ENCODE measurements at regions not wholly inside any gene's neighbourhood (a gene's known extent, or its start where the extent isn't known, plus 50 kb on each side); places are given as distances from the start of the nearest gene placed in this dataset.
A peak's percentile ranks its signal among the peaks of the same experiment; 100 is the strongest.

- no peak overlapping the region for H3K4me3 ChIP-seq
- no peak overlapping the region for H3K27ac ChIP-seq
Measured at GRCh38 chr2:7878786-7879482, 802.9 kb upstream of the ID2 start.

GRCh38 chr2:7879483-7879835 is 802.4 kb upstream of the ID2 start:
- H3K27ac ChIP-seq: no peak overlapping the region

DNA sequence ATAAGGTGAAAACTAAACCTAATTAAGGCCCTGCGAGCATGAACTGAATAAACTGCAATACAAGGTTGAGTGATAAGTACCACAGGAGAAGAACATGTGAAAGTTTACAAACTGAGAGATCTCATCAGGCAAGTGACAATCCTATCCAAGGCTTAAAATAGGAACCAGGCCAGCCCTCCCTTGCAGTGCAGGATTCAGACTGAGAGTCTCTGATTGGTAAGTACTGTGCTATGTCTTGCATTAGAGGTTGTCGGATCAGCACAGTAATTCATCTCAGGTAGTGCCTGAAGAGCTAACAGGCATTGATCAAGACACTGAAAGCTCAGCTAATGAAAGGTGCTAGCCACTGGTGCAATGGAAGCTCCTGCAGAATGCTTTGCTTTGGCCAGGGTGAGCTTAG is 801.7 kb upstream of the ID2 start:
- Histone ChIP-seq H3K4me3 (no peak overlapping the region), H3K27ac (no peak overlapping the region)

More at GRCh38 chr2:7879483-7879835, 802.4 kb upstream of the ID2 start:
- no peak overlapping the region for H3K4me3 ChIP-seq

- Histone ChIP-seq H3K27ac (no peak overlapping the region), H3K4me3 (no peak overlapping the region)
Measured at GRCh38 chr2:7880566-7880965, 801.3 kb upstream of the ID2 start.

DNA sequence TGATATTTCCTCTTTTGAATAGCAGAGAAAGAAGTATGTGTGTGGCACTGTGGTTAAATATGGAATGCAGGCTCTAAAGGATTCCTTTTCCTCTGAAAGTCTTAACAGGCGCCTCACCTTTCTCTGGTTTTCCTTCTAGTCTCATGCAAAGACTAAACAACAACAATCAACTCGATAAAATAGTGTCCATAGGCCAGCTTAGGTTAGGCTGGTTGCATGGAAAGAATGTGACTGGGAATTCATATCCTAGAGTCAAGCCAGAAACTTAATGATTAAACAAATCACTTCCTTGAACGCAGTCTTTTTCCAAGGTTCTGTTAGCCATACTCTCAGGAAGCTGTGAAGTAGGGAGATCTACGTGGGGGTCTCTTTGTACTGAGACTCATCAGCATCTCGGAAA is 800.8 kb upstream of the ID2 start:
- Histone ChIP-seq H3K27ac (no peak overlapping the region), H3K4me3 (no peak overlapping the region)

DNA sequence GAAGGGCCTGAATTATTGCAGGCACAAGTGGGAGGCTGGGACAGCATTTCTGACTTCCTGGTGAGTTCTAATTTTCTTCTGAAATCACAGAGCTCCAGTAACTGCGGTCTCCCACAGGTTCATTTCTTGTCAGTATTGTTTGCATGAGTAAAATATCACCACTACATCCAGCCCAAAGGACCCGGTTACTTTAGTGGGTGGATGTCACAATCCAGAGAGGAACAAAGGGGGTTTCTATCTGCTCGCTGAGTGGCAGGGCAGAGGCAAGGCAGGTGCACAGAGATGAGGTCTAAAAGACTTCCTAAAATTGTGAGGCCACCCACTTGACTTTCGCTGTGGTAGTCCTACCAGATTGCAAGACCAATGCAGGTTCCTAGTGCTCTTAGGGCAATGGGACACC is 800.4 kb upstream of the ID2 start:
- no peak overlapping the region for H3K27ac ChIP-seq

DNA sequence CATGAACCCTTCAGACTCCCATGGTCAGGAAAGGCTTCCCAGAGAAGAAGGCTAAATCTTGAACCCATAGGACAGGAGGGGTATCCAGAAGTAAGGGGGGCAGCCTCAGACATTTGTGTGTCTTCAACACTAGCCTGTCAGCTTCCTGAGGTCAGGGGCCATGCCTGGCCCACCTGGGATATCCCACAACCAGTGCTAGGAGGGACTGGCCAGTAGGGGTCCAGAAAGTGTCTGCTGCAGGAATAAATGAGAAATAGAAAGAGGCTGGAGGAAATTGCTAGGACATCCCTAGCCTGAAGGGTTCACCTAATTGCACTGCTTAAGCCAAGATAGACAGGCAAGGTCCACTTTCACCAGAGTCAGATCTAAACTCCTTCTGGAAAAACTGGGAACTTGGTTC is 799.6 kb upstream of the ID2 start:
- H3K27ac ChIP-seq: no peak overlapping the region
- H3K4me3 ChIP-seq: no peak overlapping the region

More for the DNA sequence above, 800.4 kb upstream of the ID2 start:
- no peak overlapping the region for H3K4me3 ChIP-seq

DNA sequence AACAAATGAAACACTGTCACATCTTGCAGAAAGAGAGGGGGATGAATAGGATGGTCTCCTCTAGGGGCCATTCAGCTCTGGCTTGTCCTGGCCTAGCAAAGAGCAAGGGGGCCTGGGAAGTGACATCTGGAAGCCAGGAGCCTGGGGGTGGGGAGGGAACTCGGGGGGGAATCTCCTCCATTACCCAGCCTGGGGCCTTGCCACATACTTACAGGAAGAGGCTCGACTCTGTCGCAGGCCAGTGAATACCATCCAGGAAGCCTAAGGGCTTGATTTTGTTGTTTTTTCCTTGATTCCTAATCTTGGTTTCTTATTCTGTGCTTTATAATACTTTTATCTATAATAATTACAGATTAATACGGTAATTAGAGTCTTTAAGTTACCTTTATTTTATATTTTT is 797.5 kb upstream of the ID2 start:
- H3K4me3 ChIP-seq: no peak overlapping the region
- H3K27ac ChIP-seq: no peak overlapping the region

DNA sequence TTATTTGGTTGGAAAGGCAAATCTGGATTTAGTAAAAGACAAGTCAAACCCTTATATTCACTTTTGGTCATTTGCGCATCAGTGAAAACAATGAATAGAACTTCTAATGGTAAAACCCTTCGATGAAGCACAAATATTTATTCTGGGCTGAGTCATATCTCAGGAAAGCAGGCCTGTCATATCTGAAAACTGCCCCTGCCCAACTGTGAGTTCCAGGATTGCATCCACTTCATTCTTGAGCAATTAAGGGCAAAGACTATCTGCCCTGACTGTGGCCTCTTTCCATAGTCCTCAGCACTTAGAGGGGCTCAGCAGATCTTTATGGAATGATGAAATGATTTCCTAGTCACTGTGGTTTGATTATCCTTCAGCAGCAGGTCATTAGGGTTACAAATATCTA is 795.2 kb upstream of the ID2 start:
- Histone ChIP-seq H3K4me3 (no peak overlapping the region), H3K27ac (no peak overlapping the region)

DNA sequence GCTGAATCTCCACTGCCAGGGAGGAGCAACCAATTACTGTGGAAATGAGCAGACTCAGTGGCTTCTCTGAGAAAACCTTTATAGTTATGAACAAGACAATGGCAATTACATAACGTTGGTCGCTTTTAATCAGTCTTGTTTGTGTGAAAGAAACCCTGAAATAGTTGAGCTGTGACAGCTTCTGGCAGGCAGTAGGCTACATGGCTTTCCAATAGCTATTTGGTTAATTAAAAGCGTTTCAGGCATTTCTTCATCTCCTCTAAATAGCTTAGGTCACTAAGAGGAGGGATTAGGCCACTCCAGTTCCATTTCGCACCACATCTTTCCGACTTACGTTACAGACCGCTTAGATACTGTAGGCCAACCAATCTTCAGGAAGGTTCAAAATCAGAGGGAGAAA is 794.4 kb upstream of the ID2 start:
- H3K27ac ChIP-seq: peak overlapping the region in 1 of 21 experiments; percentile 7

DNA sequence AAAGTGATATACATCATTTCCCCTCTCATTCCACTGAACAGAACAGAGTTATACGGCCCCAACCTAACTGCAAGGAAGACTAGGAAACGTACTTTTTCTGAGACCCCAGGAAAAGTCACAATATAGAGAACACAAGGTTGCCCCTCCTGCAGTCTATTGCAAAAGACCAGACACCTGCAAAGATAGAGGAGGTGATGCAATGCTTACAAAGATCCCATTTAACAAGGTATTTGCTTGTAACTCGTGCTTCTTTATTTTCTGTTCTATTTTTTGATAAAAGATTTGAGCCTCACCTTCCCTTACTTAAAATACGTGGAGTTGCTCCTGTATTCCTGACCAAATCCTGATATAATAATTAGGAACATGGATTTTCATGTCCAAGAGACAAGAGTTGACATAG is 793.0 kb upstream of the ID2 start:
- no peak overlapping the region for H3K27ac ChIP-seq
- H3K4me3 ChIP-seq: no peak overlapping the region

More for the DNA sequence above, 794.4 kb upstream of the ID2 start:
- no peak overlapping the region for H3K4me3 ChIP-seq

DNA sequence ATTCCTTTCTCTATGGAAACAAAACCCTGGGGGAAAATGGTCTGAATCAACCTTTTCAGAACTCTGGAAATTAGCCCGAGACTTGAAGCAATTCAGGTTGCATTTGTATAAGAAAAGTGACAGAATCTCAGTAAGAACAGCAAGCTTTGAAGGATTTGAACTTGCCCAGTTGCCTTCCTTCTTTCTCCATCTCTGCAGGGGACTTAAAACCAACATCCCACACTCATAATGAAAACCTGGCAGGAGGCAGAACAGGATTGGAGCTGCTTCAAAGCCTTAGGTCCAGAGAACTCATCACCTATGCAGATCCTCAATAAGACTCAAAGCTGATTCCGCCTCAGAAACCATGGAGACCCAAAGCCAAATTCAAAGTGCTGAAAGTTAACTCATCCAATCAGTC is 790.5 kb upstream of the ID2 start:
- H3K4me3 ChIP-seq: no peak overlapping the region
- H3K27ac ChIP-seq: no peak overlapping the region

DNA sequence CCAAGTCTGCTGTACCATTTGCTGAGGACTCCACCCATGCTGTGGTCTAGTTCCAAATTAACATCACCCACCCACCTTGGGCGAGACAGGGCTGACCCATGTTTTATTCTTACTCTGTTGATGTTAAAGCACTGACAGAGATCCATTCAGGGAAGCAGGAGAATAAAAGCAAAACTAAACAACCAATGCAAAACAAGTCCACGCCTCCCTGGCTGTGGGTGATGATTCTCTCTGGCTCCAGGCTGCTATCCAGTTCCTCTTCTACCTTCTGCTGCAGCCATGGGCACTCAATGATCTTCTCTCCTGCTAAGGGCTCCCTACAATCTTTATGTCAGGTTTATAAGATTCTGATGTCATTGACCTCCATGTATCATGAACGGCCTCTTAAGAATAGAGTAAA is 786.6 kb upstream of the ID2 start:
- H3K4me3 ChIP-seq: no peak overlapping the region
- H3K27ac ChIP-seq: no peak overlapping the region

DNA sequence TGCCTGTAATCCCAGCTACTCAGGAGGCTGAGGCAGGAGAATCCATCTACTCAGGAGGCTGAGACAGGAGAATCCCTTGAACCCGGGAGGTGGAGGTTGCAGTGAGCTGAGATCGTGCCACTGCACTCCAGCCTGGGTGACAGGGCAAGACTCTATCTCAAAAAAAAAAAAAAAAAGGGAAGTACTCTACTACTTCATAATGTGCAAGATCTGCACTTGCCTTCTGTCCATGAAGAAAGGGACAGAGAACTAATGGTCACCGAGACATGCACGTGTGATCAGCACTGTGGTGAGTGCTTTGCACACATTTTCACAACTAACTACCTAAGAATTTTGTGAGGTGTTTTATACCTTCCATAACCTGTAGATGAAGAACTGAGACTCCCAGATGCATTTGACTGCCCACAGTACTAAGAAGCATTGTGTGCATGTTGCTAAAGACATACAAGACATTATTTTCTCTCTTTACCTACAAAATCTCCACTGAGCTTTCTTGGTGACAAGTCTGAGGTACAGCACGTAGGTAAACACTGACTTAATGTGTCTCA is 784.8 kb upstream of the ID2 start:
- H3K27ac ChIP-seq: no peak overlapping the region

DNA sequence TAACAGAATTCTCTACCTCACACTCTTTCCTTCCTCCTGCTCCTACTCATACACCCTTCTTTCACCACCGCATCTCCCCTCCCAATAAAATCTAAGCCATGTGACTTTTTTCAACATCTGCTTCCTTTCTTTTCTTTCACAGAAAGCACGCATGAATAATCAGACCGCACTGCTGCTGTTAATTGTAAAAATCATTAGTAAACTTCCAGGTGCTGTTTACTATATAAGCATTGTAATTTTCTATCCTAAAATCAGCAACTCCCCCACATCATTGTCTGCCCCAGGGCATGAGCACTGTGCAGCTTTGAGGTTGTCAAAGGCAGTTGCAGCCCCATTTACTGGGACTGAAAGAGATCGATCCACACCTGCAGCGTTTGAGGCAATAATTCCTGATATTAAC is 782.6 kb upstream of the ID2 start:
- H3K4me3 ChIP-seq: no peak overlapping the region
- H3K27ac ChIP-seq: no peak overlapping the region

More for the DNA sequence above, 784.8 kb upstream of the ID2 start:
- no peak overlapping the region for H3K4me3 ChIP-seq

DNA sequence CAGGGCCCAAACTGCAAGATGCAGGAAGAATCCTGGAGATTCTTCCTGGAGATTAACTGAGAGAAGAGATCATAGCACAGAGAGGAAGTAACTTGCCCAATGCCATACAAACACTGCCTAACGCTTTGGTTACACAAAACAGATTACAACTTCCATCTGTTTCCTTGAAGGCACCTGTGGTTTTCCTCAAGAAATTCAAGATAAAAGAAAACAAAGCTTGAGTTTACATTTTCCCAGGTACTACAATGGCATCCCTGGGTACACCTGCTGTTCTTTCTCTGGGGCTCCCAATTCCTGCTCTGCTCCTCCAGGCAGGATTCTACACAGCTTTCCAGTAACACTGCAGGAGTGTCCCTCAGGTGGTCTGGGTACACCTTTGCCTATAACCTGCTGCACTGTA is 781.9 kb upstream of the ID2 start:
- no peak overlapping the region for H3K4me3 ChIP-seq
- no peak overlapping the region for H3K27ac ChIP-seq

GRCh38 chr2:7900593-7900992 is 781.3 kb upstream of the ID2 start:
- no peak overlapping the region for H3K4me3 ChIP-seq
- no peak overlapping the region for H3K27ac ChIP-seq

DNA sequence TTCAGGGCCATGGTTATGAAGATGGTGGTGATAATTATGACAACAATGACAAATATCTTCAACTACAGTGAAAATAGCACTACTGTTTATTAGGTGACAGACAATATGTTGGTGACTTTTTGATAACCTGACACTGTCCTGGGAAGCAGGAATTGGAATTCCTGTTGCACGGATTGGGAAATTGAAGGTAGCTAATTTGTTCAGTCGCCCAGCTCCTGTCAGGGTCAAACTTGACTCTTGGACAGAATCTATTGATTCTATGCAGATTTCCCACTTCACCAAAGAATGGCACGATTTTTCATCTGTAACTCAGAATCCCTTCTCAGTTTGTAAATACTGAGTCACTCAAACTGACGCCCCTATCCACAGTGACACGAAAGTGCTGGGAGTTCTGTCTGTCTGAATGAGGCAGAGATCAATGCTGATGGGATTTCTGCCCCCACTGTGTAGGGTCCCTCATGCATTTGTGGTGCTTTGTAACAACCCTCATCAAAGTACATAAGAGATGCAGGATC is 779.5 kb upstream of the ID2 start:
- H3K27ac ChIP-seq: no peak overlapping the region
- no peak overlapping the region for H3K4me3 ChIP-seq

DNA sequence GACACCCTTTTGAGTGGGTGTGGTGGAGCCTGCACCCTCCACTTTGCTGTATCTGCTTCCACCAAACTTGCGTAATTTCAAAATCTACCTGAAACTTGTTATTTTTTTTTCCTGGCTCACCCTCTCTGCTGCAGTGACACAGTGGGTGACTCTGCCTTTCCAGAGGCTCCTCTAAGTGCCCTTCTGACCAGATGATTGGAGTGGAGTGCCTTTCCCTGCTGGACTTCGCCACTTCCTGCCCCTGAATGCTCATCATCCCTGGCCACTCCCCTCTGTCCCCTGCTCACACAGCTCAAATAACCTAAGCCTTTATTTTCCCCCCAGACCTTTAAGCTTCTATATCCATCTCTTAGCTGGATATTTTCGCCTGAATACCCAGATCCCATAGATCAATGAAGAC is 777.5 kb upstream of the ID2 start:
- H3K27ac ChIP-seq: no peak overlapping the region
- no peak overlapping the region for H3K4me3 ChIP-seq

DNA sequence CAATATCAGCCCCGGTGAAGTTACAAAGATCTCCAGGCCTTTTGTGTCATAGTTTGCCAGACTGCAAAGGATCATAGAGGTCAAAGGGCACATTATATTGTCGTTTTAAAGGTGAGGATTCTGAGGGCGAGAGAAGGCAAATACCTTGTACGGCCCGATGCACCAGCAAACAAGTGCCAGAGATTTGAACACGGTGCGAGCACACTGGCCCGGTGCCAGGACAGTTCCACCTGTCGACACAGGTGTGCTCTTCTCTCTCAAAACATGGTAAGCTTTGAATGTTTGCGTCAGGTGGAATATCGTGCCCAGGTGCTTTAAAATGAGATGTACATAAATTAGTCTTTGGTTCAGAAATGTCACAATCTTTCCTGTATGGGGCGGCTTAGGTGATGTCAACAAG is 776.1 kb upstream of the ID2 start:
- Histone ChIP-seq H3K4me3 (no peak overlapping the region), H3K27ac (no peak overlapping the region)

DNA sequence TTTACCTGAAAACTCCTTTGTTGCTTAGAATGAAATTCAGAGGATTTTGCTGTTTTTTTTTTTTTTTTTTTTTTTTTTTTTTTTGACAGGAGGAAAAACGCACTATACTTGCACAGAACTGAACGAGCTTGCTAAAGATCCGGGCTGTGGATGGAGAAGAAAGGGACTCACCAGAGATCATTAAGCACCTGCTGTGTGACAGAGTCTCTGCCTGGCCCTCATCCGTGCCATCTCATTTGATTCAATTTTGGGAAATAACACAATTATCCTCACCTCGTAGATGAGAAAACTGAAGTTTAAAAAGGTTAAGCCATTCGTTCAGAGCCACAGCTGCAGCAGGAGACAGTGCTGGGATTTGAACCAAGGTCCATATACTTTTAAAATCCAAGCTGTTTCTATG is 775.4 kb upstream of the ID2 start:
- Histone ChIP-seq H3K27ac (no peak overlapping the region), H3K4me3 (no peak overlapping the region)

DNA sequence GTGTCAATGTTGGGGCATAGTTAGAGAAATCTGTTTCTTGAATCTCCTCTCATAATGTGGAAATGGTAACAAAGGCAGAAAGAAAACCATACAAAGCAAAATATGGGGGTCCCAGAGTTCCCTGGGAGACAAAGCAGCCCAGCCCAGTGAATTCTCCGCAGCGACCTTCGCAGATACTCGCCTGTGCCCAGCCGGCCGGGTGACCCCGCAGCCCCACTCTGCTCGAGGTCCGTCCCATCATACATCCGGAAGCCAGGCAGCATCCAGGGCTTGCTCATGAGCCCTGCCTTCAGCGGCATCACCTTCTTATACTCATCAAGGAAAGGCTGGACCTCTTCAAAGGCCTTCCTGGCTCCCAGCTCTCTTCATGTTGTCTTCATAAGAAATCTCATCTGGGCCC is 774.8 kb upstream of the ID2 start:
- Histone ChIP-seq H3K4me3 (no peak overlapping the region), H3K27ac (no peak overlapping the region)
